ENCODE measurements at regions not wholly inside any gene's neighbourhood (a gene's known extent, or its start where the extent isn't known, plus 50 kb on each side); places are given as distances from the start of the nearest gene placed in this dataset.
"Not testable (repeated sequence)": the region's sequence is repeated elsewhere in the genome, so short reads cannot be mapped to it uniquely, and the experiment has no call there.

DNA sequence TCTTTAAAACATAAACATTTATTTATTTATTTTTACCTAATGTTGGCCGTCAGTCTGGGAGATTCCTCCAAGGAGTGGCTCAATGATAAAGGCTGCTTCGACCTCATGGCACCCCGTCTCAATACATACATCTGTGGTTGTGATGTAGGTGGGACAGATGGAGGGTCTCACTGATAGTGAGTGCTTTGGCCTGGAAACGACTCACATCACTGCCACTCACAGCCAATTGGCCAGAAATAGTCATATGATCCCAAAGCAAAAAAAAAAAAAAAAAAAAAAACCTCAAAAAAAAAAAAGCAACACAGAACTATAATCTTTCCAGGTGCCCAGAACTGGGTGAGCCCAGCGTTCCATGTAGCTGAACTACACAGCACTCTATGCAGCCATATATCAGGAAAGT is 125.4 kb downstream of the PSAT1 start:
- Mint-ChIP-seq H3K36me3 (ENCODE audit: low read depth) (no peaks in the 10 kb centered on the region), H3K4me1 (no peaks in the 10 kb centered on the region), H3K27ac (no peak overlapping the region), H3K9me3 (no peaks in the 10 kb centered on the region), H3K4me3 (no peak overlapping the region), H3K27me3 (peaks cover 8% of the 10 kb centered on the region)
- no peak for ATAC-seq (replicated peaks)

DNA sequence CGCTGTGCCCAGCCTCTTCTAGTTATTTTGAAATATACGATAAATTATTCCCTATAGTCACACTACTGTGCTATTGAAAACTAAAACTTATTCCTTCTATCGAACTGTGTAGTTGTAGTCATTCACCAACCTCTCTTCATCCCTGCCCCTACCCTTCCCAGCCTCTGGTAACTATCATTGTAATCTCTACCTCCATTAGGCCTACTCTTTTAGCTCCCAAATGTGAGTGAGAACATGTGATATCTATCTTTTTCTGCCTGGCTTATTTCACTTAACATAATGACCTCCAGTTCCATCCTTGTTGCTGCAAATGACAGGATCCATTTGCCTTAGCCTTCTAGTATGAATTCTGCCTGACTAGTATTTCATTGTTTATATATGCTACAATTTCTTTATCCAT is 127.4 kb downstream of the PSAT1 start:
- H3K4me3 Mint-ChIP-seq = no peak overlapping the region
- H3K36me3 Mint-ChIP-seq (ENCODE audit: low read depth) = no peaks in the 10 kb centered on the region
- no peaks in the 10 kb centered on the region for H3K4me1 Mint-ChIP-seq
- peaks cover 5% of the 10 kb centered on the region for H3K27me3 Mint-ChIP-seq
- ATAC-seq (replicated peaks) = no peak
- peaks cover 5% of the 10 kb centered on the region for H3K9me3 Mint-ChIP-seq
- H3K27ac Mint-ChIP-seq = no peak overlapping the region

DNA sequence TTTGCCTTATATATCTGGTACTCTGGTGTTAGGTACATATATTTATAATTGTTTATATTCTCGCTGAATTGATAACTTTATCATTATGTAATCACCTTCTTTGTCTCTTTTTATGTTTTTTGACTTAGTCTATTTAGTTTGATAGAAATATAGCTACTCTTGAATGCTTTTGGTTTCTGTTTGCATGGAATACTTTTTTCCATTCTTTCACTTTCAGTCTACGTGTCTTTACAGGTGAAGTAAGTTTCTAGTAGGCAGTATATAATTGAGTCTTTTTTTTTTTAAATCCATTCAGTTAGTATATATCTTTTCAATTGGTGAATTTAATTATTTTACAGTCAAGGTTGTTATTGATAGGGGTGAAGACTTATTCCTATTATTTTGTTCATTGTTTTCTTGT is 131.7 kb downstream of the PSAT1 start:
- Mint-ChIP-seq H3K4me1 (no peaks in the 10 kb centered on the region), H3K36me3 (ENCODE audit: low read depth) (no peaks in the 10 kb centered on the region), H3K4me3 (no peak overlapping the region), H3K9me3 (peaks cover 5% of the 10 kb centered on the region), H3K27ac (no peak overlapping the region), H3K27me3 (no peaks in the 10 kb centered on the region)
- ATAC-seq (replicated peaks) = no peak

DNA sequence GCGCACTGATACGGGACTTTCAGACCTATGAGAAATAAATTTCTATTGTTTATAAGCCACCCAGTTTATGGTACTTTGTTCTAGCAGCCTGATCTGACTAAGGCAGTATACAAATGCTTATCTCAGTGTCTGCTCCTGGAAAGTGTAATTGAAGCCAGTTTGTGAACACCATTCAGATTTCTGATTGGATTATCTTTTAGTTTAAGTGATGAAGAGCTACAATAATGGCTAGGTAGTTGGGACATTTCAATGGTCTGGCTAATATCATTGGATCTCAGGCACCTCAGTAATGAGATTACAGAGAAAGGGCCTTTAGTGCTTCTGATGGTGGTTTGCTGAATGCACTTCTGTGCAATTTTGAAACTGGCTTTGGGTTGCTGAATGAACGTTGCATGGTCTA is 133.5 kb downstream of the PSAT1 start:
- Mint-ChIP-seq H3K27me3 (peaks cover 5% of the 10 kb centered on the region), H3K27ac (no peak overlapping the region), H3K4me1 (no peaks in the 10 kb centered on the region), H3K9me3 (peaks cover 5% of the 10 kb centered on the region), H3K4me3 (no peak overlapping the region), H3K36me3 (ENCODE audit: low read depth) (no peaks in the 10 kb centered on the region)
- no peak for ATAC-seq (replicated peaks)

DNA sequence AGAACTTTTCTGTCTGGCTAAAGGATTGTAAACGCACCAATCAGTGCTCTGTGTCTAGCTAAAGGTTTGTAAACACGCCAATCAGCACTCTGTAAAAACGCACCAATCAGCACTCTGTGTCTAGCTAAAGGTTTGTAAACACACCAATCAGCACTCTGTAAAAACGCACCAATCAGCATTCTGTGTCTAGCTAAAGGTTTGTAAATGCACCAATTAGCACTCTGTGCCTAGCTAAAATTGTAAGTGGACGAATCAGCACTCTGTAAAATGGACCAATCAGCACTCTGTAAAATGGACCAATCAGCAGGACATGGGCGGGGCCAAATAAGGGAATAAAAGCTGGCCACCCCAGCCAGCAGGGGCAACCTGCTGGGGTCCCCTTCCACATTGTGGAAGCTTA is 134.1 kb downstream of the PSAT1 start:
- not testable (repeated sequence) for H3K9me3 Mint-ChIP-seq; H3K4me1 Mint-ChIP-seq; H3K27ac Mint-ChIP-seq; H3K27me3 Mint-ChIP-seq; ATAC-seq (replicated peaks); H3K4me3 Mint-ChIP-seq; H3K36me3 Mint-ChIP-seq (ENCODE audit: low read depth)

DNA sequence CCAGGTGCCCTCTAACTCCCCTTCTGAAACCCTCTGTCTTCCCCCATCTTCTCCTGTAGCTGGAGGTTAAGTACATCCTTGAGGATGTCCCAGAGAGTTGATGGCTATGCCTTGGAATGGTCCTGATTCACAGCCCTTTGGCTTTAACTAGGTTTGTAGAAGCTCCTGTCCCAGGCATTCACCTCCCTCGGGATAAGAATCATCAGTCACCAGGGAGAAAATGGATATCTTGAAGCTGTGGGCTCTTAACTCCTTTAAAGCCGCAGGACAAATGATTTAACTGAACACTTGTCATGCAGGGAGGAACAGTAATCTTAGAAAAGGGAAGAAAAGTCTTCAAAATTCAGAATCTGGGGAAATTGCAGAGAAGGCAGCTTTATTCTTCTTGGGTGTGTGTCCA is 139.9 kb downstream of the PSAT1 start:
- peaks cover 18% of the 10 kb centered on the region for H3K27me3 Mint-ChIP-seq
- no peaks in the 10 kb centered on the region for H3K9me3 Mint-ChIP-seq
- no peak for ATAC-seq (replicated peaks)
- H3K4me1 Mint-ChIP-seq = no peaks in the 10 kb centered on the region
- no peak overlapping the region for H3K4me3 Mint-ChIP-seq
- H3K36me3 Mint-ChIP-seq (ENCODE audit: low read depth) = no peaks in the 10 kb centered on the region
- H3K27ac Mint-ChIP-seq = no peak overlapping the region

DNA sequence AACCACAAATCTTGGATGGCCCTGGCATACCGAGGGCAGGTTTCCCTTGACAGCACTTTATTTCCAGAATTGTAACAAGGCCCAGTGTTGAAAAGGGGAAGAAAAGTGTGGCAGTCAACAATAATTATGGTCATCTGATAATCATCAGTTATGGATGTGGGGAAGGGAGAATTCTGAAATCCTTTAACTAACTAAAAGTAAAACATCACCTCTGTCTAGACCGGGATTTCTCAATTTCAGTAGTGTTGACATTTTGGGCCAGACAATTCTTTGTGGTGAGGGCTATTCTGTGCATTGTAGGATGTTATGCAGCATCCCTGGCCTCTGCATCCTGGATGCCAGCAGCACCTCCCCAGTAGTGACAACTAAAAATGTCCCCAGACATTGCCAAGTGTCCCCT is 140.4 kb downstream of the PSAT1 start:
- H3K9me3 Mint-ChIP-seq = no peaks in the 10 kb centered on the region
- ATAC-seq (replicated peaks) = no peak
- no peaks in the 10 kb centered on the region for H3K36me3 Mint-ChIP-seq (ENCODE audit: low read depth)
- H3K27ac Mint-ChIP-seq = no peak overlapping the region
- H3K27me3 Mint-ChIP-seq = peaks cover 18% of the 10 kb centered on the region
- H3K4me3 Mint-ChIP-seq = no peak overlapping the region
- no peaks in the 10 kb centered on the region for H3K4me1 Mint-ChIP-seq

DNA sequence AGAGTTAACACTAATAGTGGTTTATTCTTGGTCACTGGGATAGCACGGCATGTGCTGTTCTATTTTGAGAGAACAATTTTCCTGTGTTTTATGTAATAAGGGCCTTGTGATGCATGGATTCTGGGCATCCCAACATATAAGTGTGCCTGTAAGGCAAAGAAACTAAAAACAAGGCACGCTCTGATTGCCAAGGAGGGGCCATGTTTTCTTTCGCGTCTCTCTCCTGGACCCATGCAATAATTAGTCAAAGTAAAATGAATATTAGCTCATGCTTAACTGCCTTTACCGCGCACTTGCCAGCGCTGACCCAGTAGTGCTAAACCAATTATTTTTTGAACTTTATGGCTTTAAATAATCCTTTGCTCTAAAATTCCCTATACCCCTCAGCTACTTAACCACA is 140.9 kb downstream of the PSAT1 start:
- Mint-ChIP-seq H3K27me3 (peaks cover 18% of the 10 kb centered on the region), H3K9me3 (no peaks in the 10 kb centered on the region), H3K4me1 (no peaks in the 10 kb centered on the region), H3K36me3 (ENCODE audit: low read depth) (no peaks in the 10 kb centered on the region), H3K27ac (no peak overlapping the region), H3K4me3 (no peak overlapping the region)
- no peak for ATAC-seq (replicated peaks)

DNA sequence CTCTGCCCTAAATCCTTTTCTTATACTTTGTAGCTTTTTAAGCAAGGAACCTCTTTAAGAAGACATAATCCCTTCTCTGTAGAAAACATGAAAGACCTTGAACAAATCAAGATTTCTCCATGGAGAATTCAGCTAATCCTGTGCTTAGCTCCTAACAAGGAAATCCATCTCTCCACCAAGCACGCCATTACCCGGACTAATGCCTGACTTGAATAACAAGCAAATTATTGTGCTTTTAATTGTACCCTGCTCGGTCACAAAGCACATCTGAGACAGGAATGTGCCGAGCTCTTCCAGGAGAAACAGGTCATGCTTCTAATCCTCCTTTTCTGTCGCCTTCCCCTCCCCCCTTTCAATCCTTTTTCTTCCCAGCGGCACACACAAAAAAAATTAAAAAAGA is 141.3 kb downstream of the PSAT1 start:
- ATAC-seq (replicated peaks) = no peak
- H3K27ac Mint-ChIP-seq = no peak overlapping the region
- no peaks in the 10 kb centered on the region for H3K9me3 Mint-ChIP-seq
- H3K4me1 Mint-ChIP-seq = no peaks in the 10 kb centered on the region
- no peak overlapping the region for H3K4me3 Mint-ChIP-seq
- peaks cover 18% of the 10 kb centered on the region for H3K27me3 Mint-ChIP-seq
- H3K36me3 Mint-ChIP-seq (ENCODE audit: low read depth) = no peaks in the 10 kb centered on the region

DNA sequence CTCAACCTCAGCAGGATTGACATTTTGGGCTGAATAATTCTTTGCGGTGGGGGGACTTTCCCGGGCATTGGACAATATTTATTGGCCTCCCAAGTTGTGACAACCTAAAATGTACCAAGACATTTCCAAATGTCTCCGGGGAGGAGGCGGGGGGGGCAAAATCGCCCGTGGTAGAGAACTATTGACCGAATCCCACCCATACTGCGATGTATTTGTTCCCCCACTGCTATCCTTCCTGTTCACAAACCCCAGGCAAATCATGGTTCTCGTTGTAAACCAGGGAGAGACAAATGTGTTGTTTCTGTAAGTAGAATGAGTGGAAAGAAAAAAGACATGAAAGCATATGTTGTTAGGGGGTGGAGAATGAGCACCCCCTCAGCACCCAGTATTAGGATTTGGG is 141.9 kb downstream of the PSAT1 start:
- ATAC-seq (replicated peaks) = no peak
- Mint-ChIP-seq H3K36me3 (ENCODE audit: low read depth) (no peaks in the 10 kb centered on the region), H3K4me1 (no peaks in the 10 kb centered on the region), H3K27ac (no peak overlapping the region), H3K4me3 (no peak overlapping the region), H3K27me3 (peaks cover 18% of the 10 kb centered on the region), H3K9me3 (no peaks in the 10 kb centered on the region)

DNA sequence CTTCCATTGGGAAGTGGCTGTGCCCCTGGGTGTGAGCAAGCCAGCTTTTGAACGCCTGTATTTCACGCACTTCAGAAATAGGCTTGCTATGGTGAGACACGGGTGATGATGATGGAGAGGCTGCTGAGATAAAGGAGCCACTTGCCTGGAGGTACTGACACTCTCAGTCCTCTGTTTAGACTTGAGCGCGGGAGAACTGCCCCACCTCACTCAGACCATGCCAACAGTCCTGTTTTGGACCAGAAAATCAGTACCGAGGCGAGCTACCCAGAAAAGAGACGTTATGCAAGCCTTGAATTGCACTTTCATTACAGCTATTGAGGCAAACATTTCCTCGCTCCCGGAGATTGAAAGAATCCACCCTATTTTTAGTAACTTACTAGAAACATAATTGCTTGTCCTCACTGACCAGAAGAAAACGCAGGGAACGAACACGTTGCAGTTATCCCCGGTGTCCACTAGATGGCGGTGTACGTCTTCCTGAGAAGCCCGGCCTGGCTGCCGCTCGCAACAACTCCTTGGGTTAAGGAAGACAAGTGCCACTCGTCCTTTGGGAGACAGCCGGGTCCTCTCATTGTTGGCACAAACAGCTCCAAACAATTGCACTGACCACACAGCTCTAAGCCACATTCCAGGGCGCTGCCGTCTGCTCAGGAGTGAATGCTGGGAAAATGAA is 142.4 kb downstream of the PSAT1 start:
- ATAC-seq (replicated peaks) = peak; percentile 54
- Mint-ChIP-seq H3K27ac (no peak overlapping the region), H3K4me3 (no peak overlapping the region), H3K27me3 (peaks cover 18% of the 10 kb centered on the region), H3K36me3 (ENCODE audit: low read depth) (no peaks in the 10 kb centered on the region), H3K9me3 (no peaks in the 10 kb centered on the region), H3K4me1 (no peaks in the 10 kb centered on the region)

DNA sequence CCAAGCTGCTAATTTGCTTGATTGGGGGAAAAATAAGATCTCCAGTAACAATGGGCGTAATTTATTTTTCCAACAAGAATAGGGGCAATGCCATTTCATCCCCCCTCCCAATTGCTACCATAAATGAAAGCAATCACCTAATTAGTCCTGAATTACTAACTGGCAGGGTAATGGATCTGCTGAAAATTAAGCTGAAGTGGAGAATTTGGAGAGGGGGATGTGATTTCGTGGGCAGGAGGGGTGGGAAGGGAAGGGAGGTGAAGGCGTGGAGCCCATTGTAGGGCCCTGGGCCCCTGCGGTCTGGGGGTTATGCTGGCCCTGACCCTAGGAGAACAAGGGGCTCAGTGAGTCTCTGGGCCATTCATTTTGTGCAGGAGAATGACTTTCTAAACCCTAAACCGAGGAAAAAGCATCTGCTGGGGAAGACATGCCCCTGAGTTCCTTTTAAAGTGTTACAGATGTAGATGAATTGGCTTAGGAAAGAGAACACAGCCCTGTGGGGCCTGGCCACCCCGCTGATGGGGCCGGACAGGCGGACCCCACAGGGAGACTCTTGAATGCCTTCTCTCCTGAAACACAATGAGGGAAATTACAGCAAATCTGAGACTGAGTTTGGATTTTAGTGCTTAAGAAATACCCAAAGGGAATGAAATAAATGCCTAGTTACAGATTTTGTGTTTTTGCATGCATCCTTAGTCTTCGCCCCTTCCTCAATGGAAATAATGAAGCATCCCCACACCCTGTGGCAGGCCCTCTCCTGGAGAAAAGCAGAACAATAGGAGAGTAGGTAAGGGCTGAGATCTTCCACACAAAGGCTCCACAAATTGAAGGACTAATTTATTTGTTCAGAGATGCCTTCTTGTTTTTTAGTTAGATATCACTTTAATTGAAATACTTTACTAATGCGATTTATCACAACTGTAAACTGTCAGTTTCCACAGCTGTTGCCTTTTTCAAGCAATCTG is 143.2 kb downstream of the PSAT1 start:
- no peak for ATAC-seq (replicated peaks)
- H3K4me1 Mint-ChIP-seq = no peaks in the 10 kb centered on the region
- H3K4me3 Mint-ChIP-seq = no peak overlapping the region
- no peaks in the 10 kb centered on the region for H3K9me3 Mint-ChIP-seq
- peaks cover 15% of the 10 kb centered on the region for H3K27me3 Mint-ChIP-seq
- no peaks in the 10 kb centered on the region for H3K36me3 Mint-ChIP-seq (ENCODE audit: low read depth)
- no peak overlapping the region for H3K27ac Mint-ChIP-seq

DNA sequence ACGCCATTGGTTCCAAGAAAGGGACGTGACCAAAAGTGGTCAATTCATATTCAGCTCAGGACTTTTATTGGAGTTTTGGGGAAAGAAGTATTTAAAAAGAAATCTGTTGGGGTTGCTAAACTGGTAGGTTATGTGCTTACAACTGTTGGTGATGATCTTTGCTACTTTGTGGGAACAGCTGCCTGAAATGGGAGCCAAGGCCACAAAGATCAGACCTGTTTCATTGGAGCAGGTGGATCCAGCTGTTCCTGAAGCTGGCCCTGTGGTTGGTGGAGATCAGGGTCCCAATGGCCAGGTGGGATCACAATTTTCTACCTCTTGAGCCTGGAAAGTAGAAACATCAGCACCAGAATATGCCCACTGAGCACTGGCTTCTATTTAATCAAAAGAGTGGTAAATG is 144.5 kb downstream of the PSAT1 start:
- ATAC-seq (replicated peaks) = no peak
- H3K27me3 Mint-ChIP-seq = peaks cover 8% of the 10 kb centered on the region
- H3K36me3 Mint-ChIP-seq (ENCODE audit: low read depth) = no peaks in the 10 kb centered on the region
- H3K4me3 Mint-ChIP-seq = no peak overlapping the region
- no peaks in the 10 kb centered on the region for H3K9me3 Mint-ChIP-seq
- H3K4me1 Mint-ChIP-seq = no peaks in the 10 kb centered on the region
- no peak overlapping the region for H3K27ac Mint-ChIP-seq

DNA sequence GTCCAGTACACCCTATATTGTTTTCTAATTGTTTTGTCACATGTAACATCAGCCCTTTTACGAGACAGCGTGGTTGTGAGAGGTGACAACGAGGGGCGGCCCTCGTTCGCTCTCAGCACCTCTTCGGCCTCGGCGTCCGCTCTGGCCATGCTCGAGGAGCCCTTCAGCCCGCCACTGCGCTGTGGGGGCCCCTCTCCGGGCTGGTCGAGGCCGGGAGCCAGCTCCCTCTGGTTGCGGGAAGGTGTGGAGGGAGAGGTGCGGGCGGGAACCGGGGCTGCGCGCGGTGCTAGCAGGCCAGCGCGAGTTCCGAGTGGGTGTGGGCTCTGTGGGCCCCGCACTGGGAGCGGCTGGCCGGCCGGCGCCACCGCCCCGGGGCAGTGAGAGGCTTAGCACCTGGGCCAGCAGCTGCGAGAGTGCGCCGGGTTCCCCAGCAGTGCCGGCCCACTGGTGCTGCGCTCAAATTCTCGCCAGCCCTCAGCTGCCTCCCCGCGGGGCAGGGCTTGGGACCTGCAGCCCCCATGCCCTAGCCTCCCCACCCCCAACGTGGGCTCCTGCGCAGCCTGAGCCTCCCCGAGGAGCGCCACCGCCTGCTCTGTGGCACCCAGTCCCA is 145.0 kb downstream of the PSAT1 start:
- H3K36me3 Mint-ChIP-seq (ENCODE audit: low read depth) = no peaks in the 10 kb centered on the region

DNA sequence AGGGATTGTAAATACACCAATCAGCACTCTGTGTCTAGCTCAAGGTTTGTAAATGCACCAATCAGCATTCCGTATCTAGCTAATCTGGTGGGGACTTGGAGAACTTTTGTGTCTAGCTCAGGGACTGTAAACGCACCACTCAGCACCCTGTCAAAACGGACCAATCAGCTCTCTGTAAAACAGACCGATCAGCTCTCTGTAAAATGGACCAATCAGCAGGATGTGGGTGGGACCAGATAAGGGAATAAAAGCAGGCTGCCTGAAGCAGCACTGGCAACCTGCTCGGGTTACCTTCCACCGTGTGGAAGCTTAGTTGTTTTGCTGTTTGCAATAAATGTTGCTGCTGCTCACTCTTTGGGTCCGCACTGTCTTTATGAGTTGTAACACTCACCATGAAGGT is 145.7 kb downstream of the PSAT1 start:
- not testable (repeated sequence) for ATAC-seq (replicated peaks); H3K27me3 Mint-ChIP-seq; H3K4me1 Mint-ChIP-seq; H3K36me3 Mint-ChIP-seq (ENCODE audit: low read depth); H3K4me3 Mint-ChIP-seq; H3K9me3 Mint-ChIP-seq; H3K27ac Mint-ChIP-seq

More for the DNA sequence above, 145.0 kb downstream of the PSAT1 start:
- no peak overlapping the region for H3K4me3 Mint-ChIP-seq
- no peak for ATAC-seq (replicated peaks)
- no peak overlapping the region for H3K27ac Mint-ChIP-seq
- H3K4me1 Mint-ChIP-seq = no peaks in the 10 kb centered on the region
- H3K9me3 Mint-ChIP-seq = no peaks in the 10 kb centered on the region
- H3K27me3 Mint-ChIP-seq = peaks cover 6% of the 10 kb centered on the region
